Thymus (tissue), 11 donors: ENCODE measurements at regions not wholly inside any gene's neighbourhood (a gene's known extent, or its start where the extent isn't known, plus 50 kb on each side); places are given as distances from the start of the nearest gene placed in this dataset.

Experiments used
- DNase-seq, 9 donors: peaks; one replicate each; pipeline ENCODE4 v3.0.0-alpha.2; 2013; ENCODE audit warnings: low spot score in 9 of 9, low read depth in 6 of 9, missing footprints in 1 of 9
- H3K27ac ChIP-seq, 2 donors: one replicate each; pipeline ENCODE4 v1.5.1; 2013; ENCODE audit warnings: control low read depth in 1 of 2, low read depth in 1 of 2, low read length in 1 of 2, mild to moderate bottlenecking in 1 of 2, moderate library complexity in 1 of 2
- H3K27me3 ChIP-seq, 2 donors: one replicate each; pipeline ENCODE4 v1.5.1; 2013; ENCODE audit warnings: low read length in 1 of 2; ENCODE audit not compliant: control insufficient read depth in 2 of 2, insufficient read depth in 1 of 2
- H3K36me3 ChIP-seq, 2 donors: one replicate each; pipeline ENCODE4 v1.5.1; 2013; ENCODE audit warnings: low read length in 1 of 2, mild to moderate bottlenecking in 1 of 2, moderate library complexity in 1 of 2; ENCODE audit not compliant: control insufficient read depth in 2 of 2, insufficient read depth in 2 of 2
- H3K4me1 ChIP-seq, 2 donors: one replicate each; pipeline ENCODE4 v1.5.1; 2013; ENCODE audit warnings: low read length in 2 of 2; ENCODE audit not compliant: control insufficient read depth in 2 of 2, insufficient read depth in 2 of 2
- H3K4me3 ChIP-seq, 2 donors: one replicate each; pipeline ENCODE4 v1.5.1; 2013; ENCODE audit warnings: low read length in 2 of 2, control low read depth in 1 of 2, mild to moderate bottlenecking in 1 of 2
- H3K9me3 ChIP-seq, 2 donors: one replicate each; pipeline ENCODE4 v1.5.1; 2013; ENCODE audit warnings: low read length in 1 of 2, mild to moderate bottlenecking in 1 of 2; ENCODE audit not compliant: control insufficient read depth in 2 of 2, insufficient read depth in 1 of 2
- WGBS: extraction: QIAGEN DNeasy Blood & Tissue Kit; methylation state at CpG from one replicate; pipeline ENCODE4 v1.1.7; 2013; 5-methylcytosine and 5-hydroxymethylcytosine counted together
- donor health status: healthy.

DNA sequence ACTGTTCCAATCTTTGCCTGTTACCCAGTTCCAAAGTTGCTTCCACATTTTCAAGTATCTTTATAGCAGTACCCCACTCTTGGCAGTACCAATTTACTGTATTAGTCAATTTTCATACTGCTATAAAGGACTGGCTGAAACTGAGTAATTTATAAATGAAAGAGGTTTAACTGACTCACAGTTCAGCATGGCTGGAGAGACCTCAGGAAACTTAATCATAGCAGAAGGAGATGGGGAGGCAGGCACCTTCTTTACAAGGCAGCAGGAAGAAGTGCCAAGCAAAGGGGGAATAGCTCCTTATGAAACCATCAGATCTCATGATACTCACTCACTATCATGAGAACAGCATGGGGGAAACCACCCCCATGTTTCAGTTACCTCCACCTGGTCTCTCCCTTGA lies 215.0 kb downstream of the SNAPC1 start:
- no peak overlapping the region for H3K27ac ChIP-seq
- DNase-seq = no peak
- H3K9me3 ChIP-seq = peaks cover 0 to 9% of the 10 kb centered on the region in 2 donors
- H3K4me3 ChIP-seq = no peak overlapping the region
- no peaks in the 10 kb centered on the region for H3K27me3 ChIP-seq
- no peaks in the 10 kb centered on the region for H3K36me3 ChIP-seq
- no peaks in the 10 kb centered on the region for H3K4me1 ChIP-seq

- Histone ChIP-seq H3K9me3 (no peaks in the 10 kb centered on the region), H3K4me3 (no peak overlapping the region), H3K27me3 (no peaks in the 10 kb centered on the region), H3K27ac (no peak overlapping the region), H3K36me3 (no peaks in the 10 kb centered on the region), H3K4me1 (no peaks in the 10 kb centered on the region)
- WGBS = 96% methylated on average over 2 of the region's 2 CpGs
- DNase-seq = no peak
Observed at GRCh38 chr14:61988240-61988639, 226.0 kb downstream of the SNAPC1 start.

DNA sequence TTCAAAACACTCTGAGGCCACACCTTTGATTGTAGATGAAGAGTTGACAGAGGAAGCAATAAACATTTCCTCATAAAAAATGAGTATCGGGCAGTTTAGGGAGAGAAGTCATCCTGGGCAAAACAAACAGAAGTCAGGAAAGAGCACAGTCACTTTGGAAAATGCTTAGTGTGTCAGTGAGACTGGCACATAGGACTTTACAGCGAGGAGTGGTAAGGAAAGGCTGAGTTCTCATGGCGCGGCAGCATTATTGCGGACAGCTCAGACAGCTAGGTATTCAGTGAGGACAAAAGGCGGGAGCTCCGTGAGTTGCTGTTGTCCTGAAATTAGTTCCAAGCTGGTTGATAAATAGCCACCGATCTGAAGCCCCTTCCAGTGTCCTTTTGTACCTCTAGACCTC lies 229.9 kb downstream of the SNAPC1 start:
- no peak overlapping the region for H3K27ac ChIP-seq
- H3K4me1 ChIP-seq = no peaks in the 10 kb centered on the region
- DNase-seq = no peak
- H3K27me3 ChIP-seq = no peaks in the 10 kb centered on the region
- H3K4me3 ChIP-seq = no peak overlapping the region
- H3K36me3 ChIP-seq = no peaks in the 10 kb centered on the region
- no peaks in the 10 kb centered on the region for H3K9me3 ChIP-seq
- 92% methylated on average over 8 of the region's 8 CpGs for WGBS

- H3K27me3 ChIP-seq = no peaks in the 10 kb centered on the region
- no peaks in the 10 kb centered on the region for H3K36me3 ChIP-seq
- 75% methylated on average over 2 of the region's 2 CpGs for WGBS
- no peaks in the 10 kb centered on the region for H3K9me3 ChIP-seq
- no peak for DNase-seq
- H3K4me3 ChIP-seq = no peak overlapping the region
- no peaks in the 10 kb centered on the region for H3K4me1 ChIP-seq
- no peak overlapping the region for H3K27ac ChIP-seq
Observed at GRCh38 chr14:61992926-61993325, 230.7 kb downstream of the SNAPC1 start.

- Histone ChIP-seq H3K9me3 (no peaks in the 10 kb centered on the region), H3K27ac (no peak overlapping the region), H3K27me3 (no peaks in the 10 kb centered on the region), H3K4me1 (no peaks in the 10 kb centered on the region), H3K4me3 (no peak overlapping the region), H3K36me3 (no peaks in the 10 kb centered on the region)
- WGBS = 95% methylated on average over 1 of the region's 1 CpG
- DNase-seq = no peak
Observed at GRCh38 chr14:61994589-61994988, 232.4 kb downstream of the SNAPC1 start.

GRCh38 chr14:61996753-61997152 lies 234.5 kb downstream of the SNAPC1 start:
- DNase-seq = no peak
- Histone ChIP-seq H3K27me3 (no peaks in the 10 kb centered on the region), H3K27ac (no peak overlapping the region), H3K4me1 (no peaks in the 10 kb centered on the region), H3K9me3 (no peaks in the 10 kb centered on the region), H3K4me3 (no peak overlapping the region), H3K36me3 (no peaks in the 10 kb centered on the region)
- 94% methylated on average over 4 of the region's 4 CpGs for WGBS

- no peak for DNase-seq
- Histone ChIP-seq H3K9me3 (no peaks in the 10 kb centered on the region), H3K27me3 (no peaks in the 10 kb centered on the region), H3K4me3 (no peak overlapping the region), H3K27ac (no peak overlapping the region), H3K36me3 (no peaks in the 10 kb centered on the region), H3K4me1 (no peaks in the 10 kb centered on the region)
Observed at GRCh38 chr14:61997161-61997560, 234.9 kb downstream of the SNAPC1 start.

GRCh38 chr14:62001963-62002362 lies 239.7 kb downstream of the SNAPC1 start:
- no peaks in the 10 kb centered on the region for H3K9me3 ChIP-seq
- 93% methylated on average over 2 of the region's 2 CpGs for WGBS
- DNase-seq = no peak
- H3K36me3 ChIP-seq = no peaks in the 10 kb centered on the region
- no peak overlapping the region for H3K27ac ChIP-seq
- no peak overlapping the region for H3K4me3 ChIP-seq
- no peaks in the 10 kb centered on the region for H3K4me1 ChIP-seq
- H3K27me3 ChIP-seq = no peaks in the 10 kb centered on the region

GRCh38 chr14:62002642-62003041 lies 240.4 kb downstream of the SNAPC1 start:
- H3K36me3 ChIP-seq = no peaks in the 10 kb centered on the region
- H3K4me1 ChIP-seq = no peaks in the 10 kb centered on the region
- no peaks in the 10 kb centered on the region for H3K27me3 ChIP-seq
- H3K9me3 ChIP-seq = no peaks in the 10 kb centered on the region
- H3K4me3 ChIP-seq = no peak overlapping the region
- 83% methylated on average over 1 of the region's 1 CpG for WGBS
- no peak for DNase-seq
- no peak overlapping the region for H3K27ac ChIP-seq

DNA sequence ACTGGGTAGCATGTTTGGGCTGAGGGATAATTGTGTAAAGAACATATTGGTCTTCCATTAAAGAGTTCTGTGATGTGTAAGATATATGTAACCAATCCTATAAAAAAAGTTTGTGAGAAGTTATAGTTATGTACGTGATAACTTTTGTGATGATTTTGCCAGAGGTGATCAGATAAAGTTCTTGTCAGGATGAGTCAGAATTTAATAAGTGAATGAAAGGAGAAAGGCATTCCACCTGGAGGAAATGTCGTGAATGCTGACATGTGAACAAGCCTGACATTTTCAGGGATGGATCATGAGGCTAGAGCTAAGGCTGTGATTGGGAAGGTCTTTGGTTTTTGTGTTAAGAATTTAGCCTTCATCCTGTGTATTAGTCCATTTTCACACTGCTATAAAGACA lies 241.5 kb downstream of the SNAPC1 start:
- Histone ChIP-seq H3K4me1 (no peaks in the 10 kb centered on the region), H3K4me3 (no peak overlapping the region), H3K27ac (no peak overlapping the region), H3K27me3 (no peaks in the 10 kb centered on the region), H3K9me3 (no peaks in the 10 kb centered on the region), H3K36me3 (no peaks in the 10 kb centered on the region)
- 50% methylated on average over 2 of the region's 2 CpGs for WGBS
- no peak for DNase-seq
